A549 (cell line): ENCODE measurements at regions not wholly inside any gene's neighbourhood (a gene's known extent, or its start where the extent isn't known, plus 50 kb on each side); places are given as distances from the start of the nearest gene placed in this dataset.

ENCODE experiments used
- ATAC-seq, 2 experiments: fragments of 200-7000 bp in 1 of 2; fragments of >200 bp in 1 of 2; cut with Nextera tagmentation in 1 of 2; cut with Tn5 transposase in 1 of 2; 3 replicates each; pipeline versions ENCODE4 v1.8.0 to v1.9.1; 2018 to 2020; ENCODE audit warnings: mild to moderate bottlenecking in 1 of 2, moderate library complexity in 1 of 2
- CTCF ChIA-PET: fragments of 300-600 bp; sonication (Branson Sonifier 250); formaldehyde crosslinking; extraction: SDS; loops from one replicate; lab custom pipeline; 2021; ENCODE audit warnings: antibody characterized with exemption, inconsistent platforms; lab: Yijun Ruan, JAX
- POLR2A ChIA-PET: fragments of 350-600 bp; formaldehyde crosslinking; extraction: SDS; loops from one replicate; lab custom pipeline; 2021; ENCODE audit warnings: antibody characterized with exemption, inconsistent platforms; lab: Yijun Ruan, JAX
- DNase-seq, 2 experiments: peaks; one replicate each; pipeline versions ENCODE4 v3.0.0 to v3.0.0-alpha.2; 2011 to 2016; ENCODE audit warnings: low read depth in 1 of 2, low spot score in 1 of 2
- FAIRE-seq: peaks from 2 replicates; lab custom pipeline; 2011; peaks lifted over from hg19 to GRCh38; lab: Jason Lieb, UNC
- H3K27ac ChIP-seq, 2 experiments: fragments of >200 bp; sonication (Bioruptor Twin); formaldehyde crosslinking; 3 replicates each; pipeline ENCODE4 v1.5.1; 2016 to 2017
- H3K4me1 ChIP-seq: fragments of >200 bp; sonication (Bioruptor Twin); formaldehyde crosslinking; 3 replicates; pipeline ENCODE4 v1.6.1; 2016
- H3K4me2 ChIP-seq: fragments of >200 bp; sonication (Bioruptor Twin); formaldehyde crosslinking; 3 replicates; pipeline ENCODE4 v1.6.1; 2016
- H3K4me3 ChIP-seq: fragments of >200 bp; sonication (Bioruptor Twin); formaldehyde crosslinking; 3 replicates; pipeline ENCODE4 v1.5.1; 2016
- H3K9me3 ChIP-seq: fragments of >200 bp; sonication (Bioruptor Twin); formaldehyde crosslinking; 3 replicates; pipeline ENCODE4 v1.6.1; 2016
- ATOH8 ChIP-seq: fragments of 250-450 bp; sonication (Bioruptor Pico); IDR thresholded peaks from 2 replicates; pipeline ENCODE4 v1.5.0; 2020; ENCODE audit warnings: low read depth, mild to moderate bottlenecking, moderate library complexity
- BCL3 ChIP-seq: fragments of >200 bp; sonication (Bioruptor Twin); formaldehyde crosslinking; IDR thresholded peaks from 3 replicates; pipeline ENCODE4 v1.6.1; 2016
- BHLHE40 ChIP-seq: IDR thresholded peaks from 2 replicates; pipeline ENCODE4 v1.6.1; 2012; ENCODE audit warnings: low read depth, low read length, inconsistent platforms
- CBX8 ChIP-seq: fragments of 200-600 bp; sonication (generic); IDR thresholded peaks from 2 replicates; pipeline ENCODE4 v1.6.1; 2016
- CHD4 ChIP-seq: fragments of 200-600 bp; sonication (generic); IDR thresholded peaks from 2 replicates; pipeline ENCODE4 v1.6.1; 2016; ENCODE audit warnings: antibody characterized with exemption, mild to moderate bottlenecking, borderline replicate concordance
- CTCF ChIP-seq: fragments of >200 bp; sonication (Bioruptor Twin); formaldehyde crosslinking; IDR thresholded peaks from 3 replicates; pipeline ENCODE4 v1.5.1; 2016
- EHMT2 ChIP-seq: fragments of 200-600 bp; sonication (generic); IDR thresholded peaks from 2 replicates; pipeline ENCODE4 v1.6.1; 2016; ENCODE audit warnings: antibody characterized with exemption, low read depth, mild to moderate bottlenecking, moderate library complexity
- EP300 ChIP-seq, 2 experiments: fragments of >200 bp; sonication (Bioruptor Twin); formaldehyde crosslinking; IDR thresholded peaks; 2 replicates in 1 of 2; 3 replicates in 1 of 2; pipeline ENCODE4 v1.6.1; 2016 to 2017
- ESRRA ChIP-seq: fragments of 150-350 bp; IDR thresholded peaks from 2 replicates; pipeline ENCODE4 v1.6.1; 2014; ENCODE audit warnings: mild to moderate bottlenecking, low read length, borderline replicate concordance
- GATA3 ChIP-seq: IDR thresholded peaks from 2 replicates; pipeline ENCODE4 v1.6.1; 2012; ENCODE audit warnings: borderline replicate concordance
- HEYL ChIP-seq: fragments of 250-450 bp; sonication (Bioruptor Pico); IDR thresholded peaks from 2 replicates; pipeline ENCODE4 v1.8.0; 2021; ENCODE audit warnings: mild to moderate bottlenecking, moderate library complexity
- HOXB13 ChIP-seq: fragments of 250-450 bp; sonication (Bioruptor Pico); IDR thresholded peaks from 2 replicates; pipeline ENCODE4 v1.5.0; 2020; ENCODE audit warnings: low read depth, mild to moderate bottlenecking, moderate library complexity
- JUN ChIP-seq, 2 experiments: fragments of >200 bp; sonication (Bioruptor Twin); formaldehyde crosslinking; IDR thresholded peaks; 2 replicates in 1 of 2; 3 replicates in 1 of 2; pipeline ENCODE4 v1.6.1; 2016 to 2017
- JUNB ChIP-seq: fragments of >200 bp; sonication (Bioruptor Twin); formaldehyde crosslinking; IDR thresholded peaks from 2 replicates; pipeline ENCODE4 v1.6.1; 2016
- MAX ChIP-seq: IDR thresholded peaks from 2 replicates; pipeline ENCODE4 v1.6.1; 2012
- PHF8 ChIP-seq: fragments of 200-600 bp; sonication (generic); IDR thresholded peaks from 2 replicates; pipeline ENCODE4 v1.6.1; 2016; ENCODE audit warnings: low read depth, mild to moderate bottlenecking, antibody characterized with exemption, moderate library complexity, borderline replicate concordance
- POLR2AphosphoS2 ChIP-seq: conservative IDR thresholded peaks from 2 replicates; pipeline ENCODE4 v1.6.1; 2012; ENCODE audit warnings: low read length, improper control_type of control experiment, inconsistent platforms
- RARB ChIP-seq: fragments of 250-450 bp; sonication (Bioruptor Pico); IDR thresholded peaks from 2 replicates; pipeline ENCODE4 v1.8.0; 2021; ENCODE audit warnings: mild to moderate bottlenecking, moderate library complexity
- RFX5 ChIP-seq: fragments of 450-650 bp; IDR thresholded peaks from 2 replicates; pipeline ENCODE4 v1.7.1; 2014; ENCODE audit warnings: antibody characterized with exemption, mild to moderate bottlenecking, moderate library complexity
- RNF2 ChIP-seq: fragments of 200-600 bp; sonication (generic); IDR thresholded peaks from 2 replicates; pipeline ENCODE4 v1.6.1; 2016; ENCODE audit warnings: low read depth, mild to moderate bottlenecking, antibody characterized with exemption, moderate library complexity, borderline replicate concordance
- TP53 ChIP-seq: fragments of 250-450 bp; sonication (Bioruptor Pico); IDR thresholded peaks from 2 replicates; pipeline ENCODE4 v1.5.0; 2021; ENCODE audit warnings: mild to moderate bottlenecking, moderate library complexity
- USF2 ChIP-seq: fragments of 450-650 bp; IDR thresholded peaks from 2 replicates; pipeline ENCODE4 v1.6.1; 2014; ENCODE audit warnings: antibody characterized with exemption
- ZSCAN20 ChIP-seq: fragments of 250-450 bp; sonication (Bioruptor Pico); IDR thresholded peaks from 2 replicates; pipeline ENCODE4 v1.8.0; 2022; ENCODE audit warnings: mild to moderate bottlenecking, moderate library complexity
- WGBS: methylation state at CpG from one replicate; pipeline ENCODE4 v1.1.6; 2017; ENCODE audit errors: missing lambda C conversion rate; 5-methylcytosine and 5-hydroxymethylcytosine counted together
- TF ChIP-seq, protein P1 (sequence below): fragments of 150-350 bp; IDR thresholded peaks from 2 replicates; pipeline ENCODE4 v1.6.1; 2014; ENCODE audit warnings: low read depth, mild to moderate bottlenecking, low read length

DNA sequence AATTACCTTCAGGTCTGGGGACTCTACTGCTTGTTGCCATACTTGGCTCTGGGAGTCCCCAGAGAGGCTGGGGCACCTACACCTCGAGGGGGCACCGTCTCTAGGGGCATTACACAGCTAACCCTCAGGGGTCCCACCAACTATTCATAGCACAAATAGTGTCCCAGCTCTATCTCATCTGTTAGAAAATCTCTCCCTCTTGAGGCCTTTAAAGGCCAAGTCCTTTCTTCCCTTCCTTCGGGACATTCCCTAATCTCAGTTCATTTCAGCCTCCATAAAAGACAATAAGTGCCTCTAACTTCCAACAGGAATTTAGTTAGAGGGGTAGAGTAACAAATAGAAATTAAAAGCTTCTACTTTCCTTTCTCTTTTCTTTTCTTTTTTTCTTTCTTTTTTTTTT, 55.8 kb upstream of the SORBS2 start:
- no peak overlapping the region for H3K4me3 ChIP-seq
- ATAC-seq (no peak), DNase-seq (no peak), FAIRE-seq (no peak)
- TF ChIP-seq HOXB13 (CRISPR knock-in tag) (no peak), CHD4 (no peak), BHLHE40 (no peak), MAX (no peak), ESRRA (no peak), ATOH8 (CRISPR knock-in tag) (no peak), JUN (IDR thresholded peaks at IDR 0.05) (no peak), PHF8 (no peak), BCL3 (no peak), EP300 (IDR thresholded peaks at IDR 0.05) (no peak), CTCF (no peak), EHMT2 (no peak), HEYL (CRISPR knock-in tag) (no peak), RFX5 (no peak)
- no peak overlapping the region for H3K4me2 ChIP-seq
- H3K27ac ChIP-seq: no peak overlapping the region
- H3K4me1 ChIP-seq: no peaks in the 10 kb centered on the region
- WGBS: 38% methylated on average over 3 of the region's 3 CpGs
- H3K9me3 ChIP-seq: no peaks in the 10 kb centered on the region
- CTCF ChIA-PET: interaction anchor here (0.9 to 1.4 kb wide), 2 partner anchors 15 to 151 kb away, joined by 3 to 4 read pairs; no protein-coding TSS in a partner anchor
- POLR2A ChIA-PET: no interaction called here

DNA sequence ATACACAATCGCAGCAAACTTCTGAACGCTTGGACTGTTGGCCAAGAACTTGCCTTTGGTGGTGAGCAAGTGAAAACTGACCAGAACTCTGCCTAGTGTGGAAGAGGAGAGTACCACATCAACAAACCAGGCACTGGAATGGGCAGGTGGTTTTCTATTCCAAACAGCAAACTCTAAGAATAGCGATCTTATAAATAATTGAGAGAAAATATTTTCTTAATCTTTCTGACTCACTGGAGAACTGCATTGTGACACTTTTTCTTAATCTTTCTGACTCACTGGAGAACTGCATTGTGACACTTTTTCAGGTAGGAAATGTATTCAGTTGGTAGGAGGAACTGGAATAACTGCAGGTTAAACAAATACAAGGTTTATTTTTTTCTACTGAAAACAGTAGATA, 57.0 kb upstream of the SORBS2 start:
- ATAC-seq: no peak
- TF ChIP-seq GATA3 (no peak), TP53 (CRISPR knock-in tag) (no peak), RNF2 (no peak), JUN (IDR thresholded peaks at IDR 0.05) (no peak), JUNB (no peak)
- TF ChIP-seq, protein P1, sequence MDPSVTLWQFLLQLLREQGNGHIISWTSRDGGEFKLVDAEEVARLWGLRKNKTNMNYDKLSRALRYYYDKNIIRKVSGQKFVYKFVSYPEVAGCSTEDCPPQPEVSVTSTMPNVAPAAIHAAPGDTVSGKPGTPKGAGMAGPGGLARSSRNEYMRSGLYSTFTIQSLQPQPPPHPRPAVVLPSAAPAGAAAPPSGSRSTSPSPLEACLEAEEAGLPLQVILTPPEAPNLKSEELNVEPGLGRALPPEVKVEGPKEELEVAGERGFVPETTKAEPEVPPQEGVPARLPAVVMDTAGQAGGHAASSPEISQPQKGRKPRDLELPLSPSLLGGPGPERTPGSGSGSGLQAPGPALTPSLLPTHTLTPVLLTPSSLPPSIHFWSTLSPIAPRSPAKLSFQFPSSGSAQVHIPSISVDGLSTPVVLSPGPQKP: no peak
- TF ChIP-seq, all 56 proteins: peak for 0
- Histone ChIP-seq H3K4me3 (no peak overlapping the region), H3K27ac (no peak overlapping the region), H3K9me3 (no peaks in the 10 kb centered on the region), H3K4me1 (no peaks in the 10 kb centered on the region), H3K4me2 (no peak overlapping the region)
- ChIA-PET CTCF (interaction anchor here (0.8 kb wide), 1 partner anchor 141 kb away, joined by 3 read pairs; no protein-coding TSS in a partner anchor), POLR2A (no interaction called here)
- FAIRE-seq (no peak), DNase-seq (no peak)
- WGBS: 71% methylated on average over 3 of the region's 3 CpGs

DNA sequence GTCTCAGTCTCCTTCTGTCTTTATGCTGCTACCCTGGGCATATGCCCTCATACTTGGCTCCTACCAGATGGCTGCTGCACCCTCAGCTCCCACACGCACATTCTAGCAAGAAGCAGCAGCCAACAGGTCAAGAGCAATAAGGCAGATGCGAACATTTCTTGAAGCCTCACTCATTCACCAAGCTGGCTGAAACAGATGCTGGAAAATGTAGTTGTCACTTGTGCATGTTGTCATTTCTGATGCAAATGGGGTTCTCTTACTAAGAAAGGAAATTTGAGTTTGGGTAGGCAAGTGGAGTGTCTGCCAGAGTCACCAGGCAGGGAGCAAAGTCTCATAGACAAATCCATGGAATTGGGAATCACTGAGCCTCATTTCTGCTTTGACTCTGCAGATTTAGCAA, 57.4 kb upstream of the SORBS2 start:
- Histone ChIP-seq H3K4me2 (no peak overlapping the region), H3K4me3 (no peak overlapping the region), H3K9me3 (no peaks in the 10 kb centered on the region), H3K27ac (no peak overlapping the region), H3K4me1 (no peaks in the 10 kb centered on the region)
- ATAC-seq (no peak), DNase-seq (no peak), FAIRE-seq (no peak)
- 93% methylated on average over 2 of the region's 2 CpGs for WGBS
- ChIA-PET POLR2A (no interaction called here), CTCF (interaction anchor here (0.8 kb wide), 1 partner anchor 142 kb away, joined by 3 read pairs; no protein-coding TSS in a partner anchor)
- no peak for TF ChIP-seq ZSCAN20 (CRISPR knock-in tag)
- no peak for TF ChIP-seq BHLHE40
- TF ChIP-seq, protein P1: no peak
- TF ChIP-seq RARB (CRISPR knock-in tag): no peak
- TF ChIP-seq USF2: no peak
- TF ChIP-seq HOXB13 (CRISPR knock-in tag): no peak
- TF ChIP-seq RNF2: no peak
- TF ChIP-seq CTCF: no peak
- TF ChIP-seq CBX8: no peak
- TF ChIP-seq POLR2AphosphoS2: no peak
- TF ChIP-seq GATA3: no peak
